ENCODE measurements at regions not wholly inside any gene's neighbourhood (a gene's known extent, or its start where the extent isn't known, plus 50 kb on each side); places are given as distances from the start of the nearest gene placed in this dataset.

GRCh38 chr2:173830170-173830569, 135.0 kb downstream of the SP3 start:
- DNase-seq = no peak

- no peak for DNase-seq
Observed at GRCh38 chr2:173831312-173832229, 133.6 kb downstream of the SP3 start.

- DNase-seq = no peak
Observed at GRCh38 chr2:173834141-173834540, 131.0 kb downstream of the SP3 start.

- no peak for DNase-seq
Observed at GRCh38 chr2:173835726-173836125, 129.4 kb downstream of the SP3 start.

- no peak for DNase-seq
Observed at GRCh38 chr2:173841110-173841509, 124.1 kb downstream of the SP3 start.

GRCh38 chr2:173843526-173843925, 121.6 kb downstream of the SP3 start:
- no peak for DNase-seq

GRCh38 chr2:173851141-173851641, 114.0 kb downstream of the SP3 start:
- no peak for DNase-seq

GRCh38 chr2:173854141-173854540, 111.0 kb downstream of the SP3 start:
- DNase-seq = no peak

GRCh38 chr2:173854840-173855239, 110.3 kb downstream of the SP3 start:
- peak; percentile 53 for DNase-seq

GRCh38 chr2:173855661-173856060, 109.5 kb downstream of the SP3 start:
- no peak for DNase-seq
